Calu3 (cell line): ENCODE measurements at regions not wholly inside any gene's neighbourhood (a gene's known extent, or its start where the extent isn't known, plus 50 kb on each side); places are given as distances from the start of the nearest gene placed in this dataset.
"Not testable (repeated sequence)": the region's sequence is repeated elsewhere in the genome, so short reads cannot be mapped to it uniquely, and the experiment has no call there.

Source experiments
- BruUV-seq: library from RNA; stranded (reverse); fragments of 400-500 nt; replicated peaks from 2 replicates; lab custom pipeline; 2021; lab: Mats Ljungman, UMichigan
- CTCF ChIA-PET: fragments of 300-600 bp; sonication (Branson Sonifier 250); formaldehyde crosslinking; loops from one replicate; lab custom pipeline; 2022; ENCODE audit warnings: antibody characterized with exemption; lab: Charles Lee
- DNase-seq: peaks from one replicate; pipeline ENCODE4 v3.0.0; 2022
- H3K27ac Mint-ChIP-seq: one replicate; pipeline ENCODE4 v1.8.0; 2022; ENCODE audit warnings: mixed read lengths; ENCODE audit not compliant: unreplicated experiment
- H3K27me3 Mint-ChIP-seq: one replicate; pipeline ENCODE4 v1.8.0; 2022; ENCODE audit warnings: mixed read lengths; ENCODE audit not compliant: unreplicated experiment
- H3K36me3 Mint-ChIP-seq: one replicate; pipeline ENCODE4 v1.8.0; 2022; ENCODE audit warnings: mild to moderate bottlenecking, moderate library complexity, mixed read lengths; ENCODE audit not compliant: insufficient read depth, unreplicated experiment
- H3K4me1 Mint-ChIP-seq: one replicate; pipeline ENCODE4 v1.8.0; 2022; ENCODE audit warnings: mild to moderate bottlenecking, low read depth, mixed read lengths; ENCODE audit not compliant: unreplicated experiment
- H3K4me3 Mint-ChIP-seq: one replicate; pipeline ENCODE4 v1.8.0; 2022; ENCODE audit warnings: mild to moderate bottlenecking, low read depth, moderate library complexity, mixed read lengths; ENCODE audit not compliant: unreplicated experiment
- H3K9me3 Mint-ChIP-seq: one replicate; pipeline ENCODE4 v1.8.0; 2022; ENCODE audit warnings: low read depth, mixed read lengths; ENCODE audit not compliant: unreplicated experiment
- CTCF ChIP-seq: fragments of 200-600 bp; IDR thresholded peaks from one replicate; pipeline ENCODE4 v1.8.0; 2022; ENCODE audit warnings: antibody characterized with exemption; ENCODE audit not compliant: unreplicated experiment
- intact Hi-C: fragments of 100-400 bp; cut with micrococcal nuclease; formaldehyde crosslinking; loops from one replicate; pipeline ENCODE4 v1.10.0; 2022; ENCODE audit not compliant: unreplicated experiment

DNA sequence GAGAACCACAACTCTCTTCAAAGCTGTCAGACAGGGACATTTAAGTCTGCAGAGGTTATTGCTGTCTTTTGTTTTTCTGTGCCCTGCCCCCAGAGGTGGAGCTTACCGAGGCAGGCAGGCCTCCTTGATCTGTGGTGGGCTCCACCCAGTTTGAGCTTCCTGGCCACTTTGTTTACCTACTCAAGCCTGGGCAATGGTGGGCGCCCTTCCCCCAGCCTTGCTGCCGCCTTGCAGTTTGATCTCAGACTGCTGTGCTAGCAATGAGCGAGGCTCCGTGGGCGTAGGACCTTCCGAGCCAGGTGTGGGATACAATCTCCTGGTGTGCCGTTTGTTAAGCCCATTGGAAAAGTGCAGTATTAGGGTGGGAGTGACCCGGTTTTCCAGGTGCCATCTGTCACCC, 822.1 kb downstream of the KCNMA1 start:
- not testable (repeated sequence) for H3K27ac Mint-ChIP-seq
- peaks cover 28% of the 10 kb centered on the region for H3K9me3 Mint-ChIP-seq

GRCh38 chr10:76811430-76811829, 826.2 kb downstream of the KCNMA1 start:
- DNase-seq = no peak
- Mint-ChIP-seq H3K9me3 (peaks cover 33% of the 10 kb centered on the region), H3K36me3 (no peaks in the 10 kb centered on the region), H3K27me3 (no peaks in the 10 kb centered on the region), H3K4me3 (no peak overlapping the region), H3K27ac (no peak overlapping the region), H3K4me1 (no peaks in the 10 kb centered on the region)
- CTCF ChIA-PET = no interaction called here
- intact Hi-C loops = no loop called here
- BruUV-seq = no TSS peak
- TF ChIP-seq CTCF = no peak

More for the DNA sequence above, 822.1 kb downstream of the KCNMA1 start:
- H3K4me1 Mint-ChIP-seq, H3K4me3 Mint-ChIP-seq, H3K27me3 Mint-ChIP-seq, CTCF ChIA-PET, DNase-seq, BruUV-seq, intact Hi-C loops, H3K36me3 Mint-ChIP-seq: not testable (repeated sequence)

DNA sequence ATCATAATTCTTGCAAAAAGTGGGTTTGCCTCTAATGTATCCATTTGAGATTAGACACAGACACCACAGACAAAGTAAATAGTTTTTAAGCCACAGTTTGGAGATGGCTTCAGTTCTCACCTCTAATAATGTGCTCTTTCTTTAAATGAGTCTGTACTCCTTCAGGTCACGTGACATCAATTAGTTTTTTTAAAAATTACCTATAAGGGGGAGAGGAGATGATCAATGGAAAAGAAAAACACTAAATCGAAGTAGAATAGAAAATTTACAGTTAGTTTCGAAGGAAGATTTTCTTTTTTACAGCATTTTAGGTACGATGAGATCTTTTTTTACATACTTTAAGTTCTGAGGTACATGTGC, 849.2 kb downstream of the KCNMA1 start:
- intact Hi-C loops = no loop called here
- Mint-ChIP-seq H3K27me3 (no peaks in the 10 kb centered on the region), H3K27ac (no peak overlapping the region), H3K4me1 (no peaks in the 10 kb centered on the region), H3K36me3 (no peaks in the 10 kb centered on the region), H3K9me3 (peaks cover 19% of the 10 kb centered on the region), H3K4me3 (no peak overlapping the region)
- no peak for TF ChIP-seq CTCF
- CTCF ChIA-PET = no interaction called here
- DNase-seq = no peak
- no TSS peak for BruUV-seq

- Mint-ChIP-seq H3K4me3 (no peak overlapping the region), H3K27ac (no peak overlapping the region), H3K27me3 (no peaks in the 10 kb centered on the region), H3K9me3 (peaks cover 23% of the 10 kb centered on the region), H3K36me3 (no peaks in the 10 kb centered on the region), H3K4me1 (no peaks in the 10 kb centered on the region)
- CTCF ChIA-PET = no interaction called here
- DNase-seq = no peak
- no TSS peak for BruUV-seq
- intact Hi-C loops = no loop called here
- no peak for TF ChIP-seq CTCF
Observed at GRCh38 chr10:76787746-76788451, 849.7 kb downstream of the KCNMA1 start.

GRCh38 chr10:76786504-76787072, 851.0 kb downstream of the KCNMA1 start:
- H3K36me3 Mint-ChIP-seq = no peaks in the 10 kb centered on the region
- intact Hi-C loops = no loop called here
- H3K4me1 Mint-ChIP-seq = no peaks in the 10 kb centered on the region
- H3K4me3 Mint-ChIP-seq = no peak overlapping the region
- peaks cover 23% of the 10 kb centered on the region for H3K9me3 Mint-ChIP-seq
- BruUV-seq = no TSS peak
- H3K27ac Mint-ChIP-seq = no peak overlapping the region
- CTCF ChIA-PET = interaction anchor here (0.7 kb wide), 1 partner anchor 11 kb away, joined by 3 read pairs; no protein-coding TSS in a partner anchor
- TF ChIP-seq CTCF = no peak
- DNase-seq = no peak
- no peaks in the 10 kb centered on the region for H3K27me3 Mint-ChIP-seq
